GM12878 (cell line): ENCODE measurements at regions not wholly inside any gene's neighbourhood (a gene's known extent, or its start where the extent isn't known, plus 50 kb on each side); places are given as distances from the start of the nearest gene placed in this dataset.

Source experiments
- ATAC-seq: fragments of 200-7000 bp; cut with Tn5 transposase; 3 replicates; pipeline ENCODE4 v1.9.1; 2020; ENCODE audit warnings: mild to moderate bottlenecking, moderate library complexity
- BruUV-seq: library from RNA; stranded (reverse); fragments of 400-500 nt; replicated peaks from 2 replicates; lab custom pipeline; 2021; lab: Mats Ljungman, UMichigan
- CTCF ChIA-PET: fragments of 300-600 bp; sonication (Branson Sonifier 250); formaldehyde crosslinking; extraction: SDS; loops from one replicate; lab custom pipeline; 2021; ENCODE audit warnings: inconsistent platforms; lab: Yijun Ruan, JAX
- POLR2A ChIA-PET: fragments of 350-600 bp; formaldehyde crosslinking; extraction: SDS; loops from one replicate; lab custom pipeline; 2021; ENCODE audit warnings: inconsistent platforms; lab: Charles Lee
- RAD21 ChIA-PET: fragments of 300-600 bp; sonication (Branson Sonifier 250); formaldehyde crosslinking; loops from one replicate; lab custom pipeline; 2023; ENCODE audit warnings: antibody characterized with exemption; ENCODE audit not compliant: unreplicated experiment; lab: Charles Lee
- SMC1A ChIA-PET: fragments of 300-600 bp; sonication (Branson Sonifier 250); formaldehyde crosslinking; loops from one replicate; lab custom pipeline; 2023; ENCODE audit not compliant: unreplicated experiment, uncharacterized antibody; lab: Charles Lee
- DNase-seq: peaks from one replicate; pipeline ENCODE4 v3.0.0-alpha.2; 2011; ENCODE audit warnings: low read depth, low spot score
- FAIRE-seq: peaks from 3 replicates; lab custom pipeline; 2011; peaks lifted over from hg19 to GRCh38; lab: Jason Lieb, UNC
- H2AFZ ChIP-seq: 2 replicates; pipeline ENCODE4 v1.6.0; 2011; ENCODE audit warnings: low read depth, low read length, control low read depth; ENCODE audit not compliant: control insufficient read depth
- H3K27ac ChIP-seq: 2 replicates; pipeline ENCODE4 v1.5.1; 2011; ENCODE audit warnings: control low read depth; ENCODE audit not compliant: control insufficient read depth, insufficient read depth
- H3K27me3 ChIP-seq, 2 experiments: replicated peaks in 1 of 2; 2 replicates each; pipeline versions ENCODE4 v1.6.0 to v1.6.1; 2011; ENCODE audit warnings: low read length in 1 of 2; ENCODE audit not compliant: control insufficient read depth in 2 of 2, insufficient read depth in 2 of 2
- H3K36me3 ChIP-seq, 2 experiments: 2 replicates each; pipeline ENCODE4 v1.5.1; 2011; ENCODE audit warnings: low read length in 1 of 2; ENCODE audit not compliant: control insufficient read depth in 2 of 2, insufficient read depth in 2 of 2
- H3K4me1 ChIP-seq: 2 replicates; pipeline ENCODE4 v1.6.1; 2011; ENCODE audit warnings: mild to moderate bottlenecking, low read length, moderate library complexity, mixed read lengths; ENCODE audit not compliant: control insufficient read depth, insufficient read depth
- H3K4me2 ChIP-seq: 2 replicates; pipeline ENCODE4 v1.6.0; 2011; ENCODE audit warnings: control low read depth; ENCODE audit not compliant: control insufficient read depth, insufficient read depth
- H3K4me3 ChIP-seq: fragments of 200-600 bp; sonication (generic); 2 replicates; pipeline ENCODE4 v1.5.1; 2016
- H3K79me2 ChIP-seq: 2 replicates; pipeline ENCODE4 v1.6.0; 2011; ENCODE audit warnings: low read length; ENCODE audit not compliant: control insufficient read depth, insufficient read depth
- H3K9ac ChIP-seq: 2 replicates; pipeline ENCODE4 v1.8.0; 2011; ENCODE audit warnings: low read length, control low read depth, mixed read lengths; ENCODE audit not compliant: control insufficient read depth, insufficient read depth
- H3K9me3 ChIP-seq: replicated peaks from 3 replicates; pipeline ENCODE4 v1.5.1; 2011; ENCODE audit warnings: mild to moderate bottlenecking, low read length; ENCODE audit not compliant: control insufficient read depth, insufficient read depth
- H4K20me1 ChIP-seq: 2 replicates; pipeline ENCODE4 v1.6.0; 2011; ENCODE audit not compliant: control insufficient read depth, insufficient read depth
- DPF2 ChIP-seq: fragments of 450-650 bp; IDR thresholded peaks from 2 replicates; pipeline ENCODE4 v1.6.1; 2017; ENCODE audit warnings: mild to moderate bottlenecking
- KDM1A ChIP-seq: fragments of 200-600 bp; sonication (generic); IDR thresholded peaks from 2 replicates; pipeline ENCODE4 v1.6.1; 2016; ENCODE audit warnings: borderline replicate concordance
- MEF2B ChIP-seq: fragments of 450-650 bp; IDR thresholded peaks from 2 replicates; pipeline ENCODE4 v1.6.1; 2018; ENCODE audit warnings: mild to moderate bottlenecking, moderate library complexity; ENCODE audit not compliant: partially characterized antibody, poor library complexity, severe bottlenecking
- RAD21 ChIP-seq: IDR thresholded peaks from 2 replicates; pipeline ENCODE4 v1.6.1; 2011; ENCODE audit warnings: mild to moderate bottlenecking, low read depth, low read length, moderate library complexity; ENCODE audit not compliant: insufficient read depth
- STAT1 ChIP-seq: fragments of 450-650 bp; conservative IDR thresholded peaks from 2 replicates; pipeline ENCODE4 v1.6.1; 2014; ENCODE audit warnings: antibody characterized with exemption, mild to moderate bottlenecking
- TCF7 ChIP-seq: IDR thresholded peaks from 2 replicates; pipeline ENCODE4 v1.6.1; 2014; ENCODE audit warnings: antibody characterized with exemption, borderline replicate concordance
- WGBS: methylation state at CpG from one replicate; pipeline ENCODE4 v1.1.6; 2016; ENCODE audit warnings: low lambda C conversion rate; ENCODE audit not compliant: insufficient replicate concordance, insufficient coverage; ENCODE audit errors: missing lambda C conversion rate; 5-methylcytosine and 5-hydroxymethylcytosine counted together
- in situ Hi-C: fragments of 300-500 bp; cut with MboI; formaldehyde crosslinking; loops from 9 replicates; pipeline ENCODE4 v1.14.3; 2018; ENCODE audit warnings: mixed read lengths
- intact Hi-C: fragments of 100-400 bp; cut with micrococcal nuclease; formaldehyde crosslinking; loops from one replicate; pipeline ENCODE4 v1.14.2; 2022; ENCODE audit not compliant: unreplicated experiment
- TF ChIP-seq, protein P1 (sequence below): IDR thresholded peaks from 2 replicates; pipeline ENCODE4 v1.6.1; 2012; ENCODE audit warnings: improper control_type of control experiment, low read depth, low read length; ENCODE audit not compliant: insufficient replicate concordance
- TF ChIP-seq, protein P2 (sequence below), 3 experiments: IDR thresholded peaks in 2 of 3; conservative IDR thresholded peaks in 1 of 3; 2 replicates each; pipeline ENCODE4 v1.5.1; 2011; ENCODE audit warnings: low read depth in 3 of 3, low read length in 3 of 3, mild to moderate bottlenecking in 3 of 3, control low read depth in 2 of 3, moderate library complexity in 2 of 3, inconsistent platforms in 1 of 3, mixed read lengths in 1 of 3; ENCODE audit not compliant: control insufficient read depth in 2 of 3, insufficient read depth in 1 of 3; ENCODE audit errors: extremely low read depth in 1 of 3
- TF ChIP-seq, protein P3 (sequence below): IDR thresholded peaks from 2 replicates; pipeline ENCODE4 v1.6.1; 2011; ENCODE audit warnings: mild to moderate bottlenecking, low read depth, low read length, moderate library complexity; ENCODE audit not compliant: insufficient replicate concordance
- TF ChIP-seq, protein P4 (sequence below): IDR thresholded peaks from 2 replicates; pipeline ENCODE4 v1.6.1; 2012; ENCODE audit warnings: low read depth, low read length, improper control_type of control experiment

DNA sequence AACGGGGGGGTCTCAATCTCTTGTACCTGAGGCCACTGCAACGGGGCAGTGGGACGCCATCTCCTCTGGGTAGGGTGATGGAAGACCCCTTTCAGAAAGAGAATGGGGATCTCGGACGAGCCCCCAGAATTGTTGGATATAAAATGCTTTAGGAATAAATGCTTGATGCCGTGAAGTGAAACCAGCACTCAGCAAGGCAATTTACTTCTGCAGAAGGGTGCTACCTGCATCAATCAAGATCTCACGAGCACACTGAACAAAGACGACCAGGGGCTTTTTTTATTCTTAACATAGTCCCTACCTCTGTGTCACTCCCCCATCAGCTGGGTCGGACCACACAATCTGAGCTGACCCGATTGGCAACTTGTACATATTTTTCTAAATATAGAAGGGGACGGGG lies 203.6 kb upstream of the TBX18 start (continued):
- TF ChIP-seq, protein P1, sequence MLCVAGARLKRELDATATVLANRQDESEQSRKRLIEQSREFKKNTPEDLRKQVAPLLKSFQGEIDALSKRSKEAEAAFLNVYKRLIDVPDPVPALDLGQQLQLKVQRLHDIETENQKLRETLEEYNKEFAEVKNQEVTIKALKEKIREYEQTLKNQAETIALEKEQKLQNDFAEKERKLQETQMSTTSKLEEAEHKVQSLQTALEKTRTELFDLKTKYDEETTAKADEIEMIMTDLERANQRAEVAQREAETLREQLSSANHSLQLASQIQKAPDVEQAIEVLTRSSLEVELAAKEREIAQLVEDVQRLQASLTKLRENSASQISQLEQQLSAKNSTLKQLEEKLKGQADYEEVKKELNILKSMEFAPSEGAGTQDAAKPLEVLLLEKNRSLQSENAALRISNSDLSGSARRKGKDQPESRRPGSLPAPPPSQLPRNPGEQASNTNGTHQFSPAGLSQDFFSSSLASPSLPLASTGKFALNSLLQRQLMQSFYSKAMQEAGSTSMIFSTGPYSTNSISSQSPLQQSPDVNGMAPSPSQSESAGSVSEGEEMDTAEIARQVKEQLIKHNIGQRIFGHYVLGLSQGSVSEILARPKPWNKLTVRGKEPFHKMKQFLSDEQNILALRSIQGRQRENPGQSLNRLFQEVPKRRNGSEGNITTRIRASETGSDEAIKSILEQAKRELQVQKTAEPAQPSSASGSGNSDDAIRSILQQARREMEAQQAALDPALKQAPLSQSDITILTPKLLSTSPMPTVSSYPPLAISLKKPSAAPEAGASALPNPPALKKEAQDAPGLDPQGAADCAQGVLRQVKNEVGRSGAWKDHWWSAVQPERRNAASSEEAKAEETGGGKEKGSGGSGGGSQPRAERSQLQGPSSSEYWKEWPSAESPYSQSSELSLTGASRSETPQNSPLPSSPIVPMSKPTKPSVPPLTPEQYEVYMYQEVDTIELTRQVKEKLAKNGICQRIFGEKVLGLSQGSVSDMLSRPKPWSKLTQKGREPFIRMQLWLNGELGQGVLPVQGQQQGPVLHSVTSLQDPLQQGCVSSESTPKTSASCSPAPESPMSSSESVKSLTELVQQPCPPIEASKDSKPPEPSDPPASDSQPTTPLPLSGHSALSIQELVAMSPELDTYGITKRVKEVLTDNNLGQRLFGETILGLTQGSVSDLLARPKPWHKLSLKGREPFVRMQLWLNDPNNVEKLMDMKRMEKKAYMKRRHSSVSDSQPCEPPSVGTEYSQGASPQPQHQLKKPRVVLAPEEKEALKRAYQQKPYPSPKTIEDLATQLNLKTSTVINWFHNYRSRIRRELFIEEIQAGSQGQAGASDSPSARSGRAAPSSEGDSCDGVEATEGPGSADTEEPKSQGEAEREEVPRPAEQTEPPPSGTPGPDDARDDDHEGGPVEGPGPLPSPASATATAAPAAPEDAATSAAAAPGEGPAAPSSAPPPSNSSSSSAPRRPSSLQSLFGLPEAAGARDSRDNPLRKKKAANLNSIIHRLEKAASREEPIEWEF: no peak
- TF ChIP-seq DPF2 (no peak), TCF7 (no peak)

DNA sequence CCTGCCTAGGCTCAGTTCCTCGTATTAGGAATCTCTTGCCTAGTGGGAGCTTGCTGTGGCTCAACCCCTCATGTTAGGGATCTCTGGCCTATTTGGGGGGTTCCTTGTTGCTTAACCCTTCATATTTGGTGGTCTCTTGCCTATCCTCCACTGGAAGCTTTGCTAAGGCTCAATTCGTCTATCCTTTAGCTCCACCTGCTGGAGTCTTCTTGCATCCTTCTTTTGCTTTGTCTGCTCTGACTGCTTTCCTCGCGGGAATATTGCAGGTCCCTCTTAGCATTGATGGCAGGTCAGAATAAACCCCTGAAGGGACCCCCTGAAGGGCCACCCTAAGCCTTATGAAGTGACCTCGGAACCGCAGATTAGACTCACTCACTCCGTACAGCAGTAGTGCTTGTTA lies 203.0 kb upstream of the TBX18 start:
- Histone ChIP-seq H3K27me3 (no peaks in the 10 kb centered on the region), H3K9me3 (no peaks in the 10 kb centered on the region), H2AFZ (no peak overlapping the region), H3K4me1 (no peaks in the 10 kb centered on the region), H3K4me3 (no peak overlapping the region), H4K20me1 (no peaks in the 10 kb centered on the region), H3K79me2 (no peaks in the 10 kb centered on the region), H3K27ac (no peak overlapping the region), H3K36me3 (no peaks in the 10 kb centered on the region), H3K9ac (no peak overlapping the region), H3K4me2 (no peak overlapping the region)
- POLR2A ChIA-PET: no interaction called here
- RAD21 ChIA-PET: interaction anchor here (0.7 to 1.1 kb wide), 2 partner anchors 539 to 545 kb away, joined by 3 to 6 read pairs; no protein-coding TSS in a partner anchor
- TF ChIP-seq KDM1A (no peak), MEF2B (no peak), STAT1 (no peak), RAD21 (peak; percentile 56)
- TF ChIP-seq, protein P2, sequence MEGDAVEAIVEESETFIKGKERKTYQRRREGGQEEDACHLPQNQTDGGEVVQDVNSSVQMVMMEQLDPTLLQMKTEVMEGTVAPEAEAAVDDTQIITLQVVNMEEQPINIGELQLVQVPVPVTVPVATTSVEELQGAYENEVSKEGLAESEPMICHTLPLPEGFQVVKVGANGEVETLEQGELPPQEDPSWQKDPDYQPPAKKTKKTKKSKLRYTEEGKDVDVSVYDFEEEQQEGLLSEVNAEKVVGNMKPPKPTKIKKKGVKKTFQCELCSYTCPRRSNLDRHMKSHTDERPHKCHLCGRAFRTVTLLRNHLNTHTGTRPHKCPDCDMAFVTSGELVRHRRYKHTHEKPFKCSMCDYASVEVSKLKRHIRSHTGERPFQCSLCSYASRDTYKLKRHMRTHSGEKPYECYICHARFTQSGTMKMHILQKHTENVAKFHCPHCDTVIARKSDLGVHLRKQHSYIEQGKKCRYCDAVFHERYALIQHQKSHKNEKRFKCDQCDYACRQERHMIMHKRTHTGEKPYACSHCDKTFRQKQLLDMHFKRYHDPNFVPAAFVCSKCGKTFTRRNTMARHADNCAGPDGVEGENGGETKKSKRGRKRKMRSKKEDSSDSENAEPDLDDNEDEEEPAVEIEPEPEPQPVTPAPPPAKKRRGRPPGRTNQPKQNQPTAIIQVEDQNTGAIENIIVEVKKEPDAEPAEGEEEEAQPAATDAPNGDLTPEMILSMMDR (IDR thresholded peaks at IDR 0.05 in 2 of 3, conservative IDR thresholded peaks at IDR 0.05 in 1 of 3; ENCODE audit: control insufficient read depth in 2 of 3, extremely low read depth in 1 of 3, insufficient read depth in 1 of 3, low read depth in 3 of 3, low read length in 3 of 3): peak; percentile 27 to 41 (median 35); a peak in 4 of 6 replicates
- TF ChIP-seq, protein P3, sequence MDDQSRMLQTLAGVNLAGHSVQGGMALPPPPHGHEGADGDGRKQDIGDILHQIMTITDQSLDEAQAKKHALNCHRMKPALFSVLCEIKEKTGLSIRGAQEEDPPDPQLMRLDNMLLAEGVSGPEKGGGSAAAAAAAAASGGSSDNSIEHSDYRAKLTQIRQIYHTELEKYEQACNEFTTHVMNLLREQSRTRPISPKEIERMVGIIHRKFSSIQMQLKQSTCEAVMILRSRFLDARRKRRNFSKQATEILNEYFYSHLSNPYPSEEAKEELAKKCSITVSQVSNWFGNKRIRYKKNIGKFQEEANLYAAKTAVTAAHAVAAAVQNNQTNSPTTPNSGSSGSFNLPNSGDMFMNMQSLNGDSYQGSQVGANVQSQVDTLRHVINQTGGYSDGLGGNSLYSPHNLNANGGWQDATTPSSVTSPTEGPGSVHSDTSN: no peak
- TF ChIP-seq, protein P4, sequence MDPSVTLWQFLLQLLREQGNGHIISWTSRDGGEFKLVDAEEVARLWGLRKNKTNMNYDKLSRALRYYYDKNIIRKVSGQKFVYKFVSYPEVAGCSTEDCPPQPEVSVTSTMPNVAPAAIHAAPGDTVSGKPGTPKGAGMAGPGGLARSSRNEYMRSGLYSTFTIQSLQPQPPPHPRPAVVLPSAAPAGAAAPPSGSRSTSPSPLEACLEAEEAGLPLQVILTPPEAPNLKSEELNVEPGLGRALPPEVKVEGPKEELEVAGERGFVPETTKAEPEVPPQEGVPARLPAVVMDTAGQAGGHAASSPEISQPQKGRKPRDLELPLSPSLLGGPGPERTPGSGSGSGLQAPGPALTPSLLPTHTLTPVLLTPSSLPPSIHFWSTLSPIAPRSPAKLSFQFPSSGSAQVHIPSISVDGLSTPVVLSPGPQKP: no peak
- FAIRE-seq: no peak
- WGBS: 39% methylated on average over 7 of the region's 7 CpGs
- in situ Hi-C loops (no loop called here), intact Hi-C loops (loop anchor here (1.0 to 5.0 kb wide), 3 partner anchors 545 to 1085 kb away; no protein-coding TSS in a partner anchor)
- DNase-seq: no peak
- ATAC-seq: peak; percentile 42; the same call in 1 of the 3 replicates
- BruUV-seq: no TSS peak
- SMC1A ChIA-PET: interaction anchor here (0.7 to 2.2 kb wide), 4 partner anchors 29 to 545 kb away, joined by 3 to 10 read pairs (median 4); no protein-coding TSS in a partner anchor
- CTCF ChIA-PET: interaction anchor here (0.6 to 2.7 kb wide), 7 partner anchors 14 to 1352 kb away, joined by 3 to 13 read pairs (median 7); no protein-coding TSS in a partner anchor
